Right lobe of liver (tissue), 6 donors: ENCODE measurements at regions not wholly inside any gene's neighbourhood (a gene's known extent, or its start where the extent isn't known, plus 50 kb on each side); places are given as distances from the start of the nearest gene placed in this dataset.

Source experiments
- ATAC-seq, 4 donors: fragments of 200-7000 bp; cut with Tn5 transposase; one replicate each; pipeline ENCODE4 v1.9.1; 2020; ENCODE audit warnings: mild to moderate bottlenecking in 4 of 4, moderate library complexity in 4 of 4
- DNase-seq, 3 donors: peaks; one replicate each; pipeline ENCODE4 v3.0.0-alpha.2; 2020
- H3K27ac ChIP-seq, 3 donors: fragments of 200-600 bp; one replicate each; pipeline ENCODE4 v1.8.0; 2022
- H3K27me3 ChIP-seq, 2 donors: fragments of 200-600 bp; one replicate each; pipeline ENCODE4 v1.8.0; 2022
- H3K36me3 ChIP-seq, 4 donors: fragments of 200-600 bp; sonication (generic) in 1 of 4; one replicate each; pipeline versions ENCODE4 v1.5.1 to v1.8.0; 2017 to 2022; ENCODE audit warnings: control low read depth in 1 of 4
- H3K4me1 ChIP-seq, 4 donors: fragments of 200-600 bp; sonication (generic) in 1 of 4; one replicate each; pipeline versions ENCODE4 v1.5.1 to v1.8.0; 2017 to 2022; ENCODE audit warnings: control low read depth in 1 of 4
- H3K4me3 ChIP-seq, 3 donors: fragments of 200-600 bp; one replicate each; pipeline ENCODE4 v1.8.0; 2022
- H3K9me3 ChIP-seq, 4 donors: fragments of 200-600 bp; sonication (generic) in 1 of 4; one replicate each; pipeline versions ENCODE4 v1.5.1 to v1.8.0; 2017 to 2022; ENCODE audit warnings: control low read depth in 1 of 4
- POLR2A ChIP-seq: fragments of 450-650 bp; IDR thresholded peaks from one replicate; pipeline ENCODE4 v1.6.1; 2017; ENCODE audit warnings: antibody characterized with exemption, mild to moderate bottlenecking
- WGBS: methylation state at CpG from one replicate; pipeline ENCODE4 v1.1.6; 2018; ENCODE audit warnings: low coverage, low lambda C conversion rate; ENCODE audit not compliant: insufficient coverage; ENCODE audit errors: missing lambda C conversion rate; 5-methylcytosine and 5-hydroxymethylcytosine counted together
- intact Hi-C, 2 donors: fragments of 100-400 bp; cut with DNase I; formaldehyde crosslinking; loops; one replicate each; pipeline versions ENCODE4 v1.11.2 to v1.14.1; 2022
- TF ChIP-seq, protein P1 (sequence below), 4 donors: fragments of 200-600 bp in 3 of 4; fragments of 450-650 bp in 1 of 4; IDR thresholded peaks; one replicate each; pipeline versions ENCODE4 v1.5.1 to v1.8.0; 2016 to 2022; ENCODE audit warnings: antibody characterized with exemption in 4 of 4, mild to moderate bottlenecking in 2 of 4
- donor health status: DM: no; HTN: yes; CAD: no.
- donor health status: DM: no; HTN: no; CAD: no.
- donor health status: DM: no; HTN: no; CAD: no.
- donor health status: DM: no; HTN: yes; CAD: no.
- donor health status: DM: no; HTN: yes; CAD: no.

DNA sequence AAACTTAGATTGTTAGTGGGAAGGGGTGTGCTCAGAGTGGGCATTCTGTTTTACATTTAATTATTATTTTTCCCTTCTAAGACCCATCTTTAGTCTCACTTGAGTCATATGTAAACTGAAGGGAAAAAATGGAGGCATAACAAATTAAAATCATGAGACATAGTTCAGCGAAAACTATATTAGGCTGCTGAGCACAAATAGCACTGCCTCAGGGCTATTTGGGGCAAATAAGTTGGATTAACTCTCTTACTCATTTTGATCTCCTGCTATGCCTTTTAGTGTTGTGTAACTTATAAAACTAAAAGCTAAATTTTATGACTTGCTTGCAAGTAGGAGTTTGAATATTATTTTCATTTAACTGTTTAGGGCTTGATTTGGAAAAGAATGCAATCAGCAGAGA, 1329.2 kb upstream of the PCDH7 start:
- WGBS, result 81% methylated on average over 1 of the region's 1 CpG
- Histone ChIP-seq H3K27me3 (no peaks in the 10 kb centered on the region), H3K9me3 (no peaks in the 10 kb centered on the region), H3K4me3 (no peak overlapping the region), H3K36me3 (no peaks in the 10 kb centered on the region), H3K27ac (no peak overlapping the region), H3K4me1 (no peaks in the 10 kb centered on the region)
- no peak for DNase-seq
- intact Hi-C loops, result no loop called here
- no peak for ATAC-seq
- TF ChIP-seq POLR2A, result no peak
- TF ChIP-seq, protein P1, sequence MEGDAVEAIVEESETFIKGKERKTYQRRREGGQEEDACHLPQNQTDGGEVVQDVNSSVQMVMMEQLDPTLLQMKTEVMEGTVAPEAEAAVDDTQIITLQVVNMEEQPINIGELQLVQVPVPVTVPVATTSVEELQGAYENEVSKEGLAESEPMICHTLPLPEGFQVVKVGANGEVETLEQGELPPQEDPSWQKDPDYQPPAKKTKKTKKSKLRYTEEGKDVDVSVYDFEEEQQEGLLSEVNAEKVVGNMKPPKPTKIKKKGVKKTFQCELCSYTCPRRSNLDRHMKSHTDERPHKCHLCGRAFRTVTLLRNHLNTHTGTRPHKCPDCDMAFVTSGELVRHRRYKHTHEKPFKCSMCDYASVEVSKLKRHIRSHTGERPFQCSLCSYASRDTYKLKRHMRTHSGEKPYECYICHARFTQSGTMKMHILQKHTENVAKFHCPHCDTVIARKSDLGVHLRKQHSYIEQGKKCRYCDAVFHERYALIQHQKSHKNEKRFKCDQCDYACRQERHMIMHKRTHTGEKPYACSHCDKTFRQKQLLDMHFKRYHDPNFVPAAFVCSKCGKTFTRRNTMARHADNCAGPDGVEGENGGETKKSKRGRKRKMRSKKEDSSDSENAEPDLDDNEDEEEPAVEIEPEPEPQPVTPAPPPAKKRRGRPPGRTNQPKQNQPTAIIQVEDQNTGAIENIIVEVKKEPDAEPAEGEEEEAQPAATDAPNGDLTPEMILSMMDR (IDR thresholded peaks at IDR 0.05), result no peak

DNA sequence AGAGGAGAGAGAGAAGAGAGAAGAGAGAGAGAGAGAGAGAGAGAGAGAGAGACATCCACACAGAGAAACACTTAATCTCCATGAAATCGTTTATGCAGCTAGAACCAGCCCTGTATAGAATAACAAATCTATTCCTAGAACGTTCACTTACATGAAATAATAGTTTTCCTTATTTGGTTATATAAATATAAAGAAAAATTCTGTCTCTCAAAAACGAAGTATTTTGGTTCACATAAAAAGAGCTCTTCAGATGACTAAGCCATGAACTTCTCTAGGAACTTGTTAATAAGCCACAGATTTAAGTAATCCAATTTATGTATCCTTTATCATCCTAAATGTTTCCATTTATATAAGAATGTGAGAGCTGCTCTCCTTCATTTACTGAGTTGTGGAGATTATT, 1315.1 kb upstream of the PCDH7 start:
- no peaks in the 10 kb centered on the region for H3K27me3 ChIP-seq
- ATAC-seq, result no peak
- intact Hi-C loops, result loop anchor here in 1 of 2 donors (10.0 kb wide), 1 partner anchor 60 kb away; no protein-coding TSS in a partner anchor
- no peaks in the 10 kb centered on the region for H3K9me3 ChIP-seq
- WGBS, result 32% methylated on average over 3 of the region's 3 CpGs
- H3K36me3 ChIP-seq, result no peaks in the 10 kb centered on the region
- no peak overlapping the region for H3K4me3 ChIP-seq
- DNase-seq, result no peak
- H3K4me1 ChIP-seq, result no peaks in the 10 kb centered on the region
- H3K27ac ChIP-seq, result no peak overlapping the region
- TF ChIP-seq POLR2A, result no peak
- TF ChIP-seq, protein P1 (IDR thresholded peaks at IDR 0.05), result no peak

DNA sequence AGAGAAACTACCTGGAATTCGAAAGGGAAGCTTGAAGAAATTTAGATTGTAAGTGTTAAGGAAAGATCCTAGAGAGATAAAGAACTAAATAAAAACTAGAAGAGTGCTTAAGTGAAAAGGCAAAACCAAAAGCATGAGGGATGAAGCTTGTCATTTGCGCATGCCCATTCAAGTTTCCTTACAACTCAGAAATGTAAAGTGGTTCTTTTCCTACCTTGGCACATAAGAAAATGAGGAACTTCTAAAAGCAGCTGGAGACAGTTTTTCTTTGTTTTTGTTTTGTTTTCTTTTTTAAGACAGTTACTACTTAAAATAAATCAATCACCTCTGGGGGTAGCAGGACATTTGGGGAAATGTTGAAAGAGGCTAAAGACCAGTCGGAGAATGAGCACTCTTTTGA, 1304.4 kb upstream of the PCDH7 start:
- Histone ChIP-seq H3K27ac (no peak overlapping the region), H3K4me1 (no peaks in the 10 kb centered on the region), H3K4me3 (no peak overlapping the region), H3K9me3 (no peaks in the 10 kb centered on the region), H3K27me3 (no peaks in the 10 kb centered on the region), H3K36me3 (no peaks in the 10 kb centered on the region)
- TF ChIP-seq, protein P1 (IDR thresholded peaks at IDR 0.05), result no peak
- no peak for TF ChIP-seq POLR2A
- no peak for ATAC-seq
- WGBS, result 43% methylated on average over 3 of the region's 3 CpGs
- DNase-seq, result no peak
- intact Hi-C loops, result no loop called here

DNA sequence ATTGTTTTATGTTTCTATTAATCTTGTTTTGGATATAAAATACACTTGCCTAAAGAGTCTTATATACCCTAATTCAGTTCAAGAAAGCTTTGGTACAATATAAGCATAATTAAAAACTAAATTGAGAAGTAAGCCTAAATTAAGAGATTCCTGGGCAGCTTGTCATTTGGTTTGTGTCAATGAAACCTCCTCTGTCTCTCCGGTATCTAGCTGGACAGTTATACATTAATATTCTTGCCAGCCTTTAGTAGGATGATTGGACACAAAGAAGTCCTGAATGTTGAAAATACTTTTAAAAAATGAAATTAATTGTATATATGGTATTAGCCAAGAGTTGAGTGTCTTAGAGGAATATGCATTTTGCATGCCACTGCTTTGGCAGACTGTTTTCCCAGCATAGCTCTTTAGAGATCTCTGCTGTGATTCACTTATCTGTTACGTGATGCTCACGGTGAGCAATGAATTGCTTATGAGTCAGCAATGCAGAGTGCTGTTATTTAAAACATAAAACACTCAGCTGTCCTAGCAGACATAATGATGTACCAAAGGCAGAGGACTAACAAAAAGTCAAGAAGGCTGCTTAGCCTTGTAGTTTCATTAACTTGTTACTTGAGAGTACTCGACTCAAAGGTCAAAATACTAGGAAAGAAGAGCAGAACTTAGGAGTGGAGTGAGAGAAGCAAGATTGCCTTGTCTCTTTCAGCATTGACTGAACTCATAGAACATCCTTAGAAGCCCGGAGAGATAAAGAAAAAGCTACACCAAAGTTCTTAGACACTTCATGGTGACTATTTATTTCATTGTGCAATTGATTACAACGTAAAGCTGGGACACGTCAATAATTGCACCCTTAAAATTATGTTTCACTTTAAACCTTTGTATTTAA, 1296.1 kb upstream of the PCDH7 start:
- DNase-seq (no peak), ATAC-seq (no peak)
- TF ChIP-seq, protein P1 (IDR thresholded peaks at IDR 0.05), result no peak
- TF ChIP-seq POLR2A, result no peak
- Histone ChIP-seq H3K4me3 (no peak overlapping the region), H3K4me1 (no peaks in the 10 kb centered on the region), H3K27ac (no peak overlapping the region), H3K36me3 (no peaks in the 10 kb centered on the region), H3K27me3 (no peaks in the 10 kb centered on the region), H3K9me3 (no peaks in the 10 kb centered on the region)
- 66% methylated on average over 7 of the region's 7 CpGs for WGBS
- intact Hi-C loops, result no loop called here
